ENCODE measurements at regions not wholly inside any gene's neighbourhood (a gene's known extent, or its start where the extent isn't known, plus 50 kb on each side); places are given as distances from the start of the nearest gene placed in this dataset.
"Not testable (repeated sequence)": the region's sequence is repeated elsewhere in the genome, so short reads cannot be mapped to it uniquely, and the experiment has no call there.

- no peak for DNase-seq (ENCODE audit: extremely low read depth in 1 of 2, low read depth in 1 of 2)
Observed at GRCh38 chr1:65020774-65021173, 54.4 kb upstream of the JAK1 start.

DNA sequence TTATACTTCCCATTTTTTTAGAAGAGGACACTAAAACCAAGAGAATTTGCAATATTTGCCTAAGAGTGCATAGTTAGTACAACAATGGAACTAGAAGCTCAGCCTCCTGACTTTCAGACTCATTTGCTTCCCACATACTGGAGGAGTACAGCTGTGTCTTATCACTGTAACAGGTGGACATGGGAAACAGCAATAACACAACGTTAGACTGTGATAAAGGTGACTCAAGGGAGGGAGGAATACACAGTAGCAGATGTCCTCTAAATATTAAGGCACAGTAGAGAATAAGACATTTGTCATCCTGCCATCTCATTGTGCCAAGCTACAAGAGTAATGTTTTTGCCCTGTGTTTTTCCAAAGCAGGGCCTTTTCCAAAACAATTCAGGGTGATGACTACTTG, 55.4 kb upstream of the JAK1 start:
- no peak for DNase-seq (ENCODE audit: extremely low read depth in 1 of 2, low read depth in 1 of 2)

DNA sequence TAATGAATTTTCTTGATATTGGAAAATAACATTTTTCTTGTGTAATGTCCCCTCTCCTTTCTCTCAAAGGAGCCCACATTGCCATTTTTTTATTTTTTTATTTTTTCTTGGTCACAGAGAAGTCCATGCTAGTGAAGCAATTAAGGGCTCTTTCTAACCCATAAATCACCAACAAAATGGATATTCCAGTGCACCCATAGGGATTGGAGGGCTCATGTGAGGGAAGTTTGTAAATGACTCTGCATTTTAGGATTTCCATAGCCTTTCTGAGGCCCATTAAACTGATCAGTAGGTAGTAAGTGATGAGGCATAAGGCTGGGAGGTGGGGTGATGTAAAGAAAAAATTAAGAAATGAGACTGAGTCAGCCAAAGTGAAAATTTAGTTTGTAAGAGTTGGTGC, 55.9 kb upstream of the JAK1 start:
- DNase-seq (ENCODE audit: extremely low read depth in 1 of 2, low read depth in 1 of 2) = no peak

DNA sequence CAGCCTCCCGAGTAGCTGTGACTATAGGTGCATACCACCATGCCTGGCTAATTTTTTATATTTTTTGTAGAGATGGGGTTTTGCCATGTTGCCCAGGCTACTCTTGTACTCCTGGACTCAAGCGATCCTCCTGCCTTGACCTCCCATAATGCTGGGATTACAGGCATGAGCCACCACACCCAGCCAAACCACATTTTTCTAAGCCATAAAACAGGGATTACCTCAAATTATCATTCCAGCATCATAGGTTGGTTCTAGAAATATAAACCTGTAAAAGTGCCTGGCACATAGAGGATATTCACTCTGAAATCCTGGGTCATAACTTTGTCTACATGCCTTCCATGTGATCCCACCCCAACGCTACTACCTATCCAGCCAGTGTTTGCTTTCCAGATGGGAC, 59.4 kb upstream of the JAK1 start:
- DNase-seq (ENCODE audit: extremely low read depth in 1 of 2, low read depth in 1 of 2) = no peak

- no peak for DNase-seq (ENCODE audit: extremely low read depth in 1 of 2, low read depth in 1 of 2)
Observed at GRCh38 chr1:65026235-65026634, 59.9 kb upstream of the JAK1 start.

GRCh38 chr1:65027666-65028358, 61.5 kb upstream of the JAK1 start:
- DNase-seq (ENCODE audit: extremely low read depth in 1 of 2, low read depth in 1 of 2) = no peak

DNA sequence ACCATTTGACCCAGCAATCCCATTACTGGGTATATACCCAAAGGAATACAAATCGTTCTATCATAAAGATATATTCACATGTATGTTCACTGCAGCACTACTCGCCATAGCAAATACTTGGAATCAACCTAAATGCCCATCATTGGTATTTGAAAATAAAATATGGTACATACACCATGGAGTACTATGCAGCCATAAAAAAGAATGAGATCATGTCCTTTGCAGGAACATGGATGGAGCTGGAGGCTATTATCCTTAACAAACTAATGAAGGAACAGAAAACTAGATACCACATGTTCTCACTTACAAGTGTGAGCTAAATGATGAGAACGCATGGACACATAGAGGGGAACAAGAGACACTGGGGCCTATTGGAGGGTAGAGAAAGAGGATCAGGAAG, 63.1 kb upstream of the JAK1 start:
- not testable (repeated sequence) for DNase-seq (ENCODE audit: extremely low read depth in 1 of 2, low read depth in 1 of 2)

DNA sequence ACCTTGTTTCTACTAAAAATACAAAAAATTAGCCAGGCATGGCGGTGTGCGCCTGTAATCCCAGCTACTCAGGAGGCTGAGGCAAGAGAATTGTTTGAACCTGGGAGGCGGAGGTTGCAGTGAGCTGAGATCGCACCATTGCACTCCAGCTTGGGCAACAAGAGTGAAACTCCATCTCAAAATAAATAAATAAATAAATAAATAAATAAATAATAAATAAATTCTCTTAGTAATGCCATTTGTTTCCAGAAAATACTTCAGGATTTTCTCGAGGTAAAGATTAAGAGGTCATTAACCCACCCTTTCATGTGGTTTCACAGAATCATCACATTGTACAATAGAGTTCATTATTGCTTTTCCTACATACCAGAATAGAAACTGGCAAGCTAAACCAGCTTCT, 68.5 kb upstream of the JAK1 start:
- not testable (repeated sequence) for DNase-seq (ENCODE audit: extremely low read depth in 1 of 2, low read depth in 1 of 2)

- DNase-seq (ENCODE audit: extremely low read depth in 1 of 2, low read depth in 1 of 2) = no peak
Observed at GRCh38 chr1:65036570-65037051, 70.3 kb upstream of the JAK1 start.

DNA sequence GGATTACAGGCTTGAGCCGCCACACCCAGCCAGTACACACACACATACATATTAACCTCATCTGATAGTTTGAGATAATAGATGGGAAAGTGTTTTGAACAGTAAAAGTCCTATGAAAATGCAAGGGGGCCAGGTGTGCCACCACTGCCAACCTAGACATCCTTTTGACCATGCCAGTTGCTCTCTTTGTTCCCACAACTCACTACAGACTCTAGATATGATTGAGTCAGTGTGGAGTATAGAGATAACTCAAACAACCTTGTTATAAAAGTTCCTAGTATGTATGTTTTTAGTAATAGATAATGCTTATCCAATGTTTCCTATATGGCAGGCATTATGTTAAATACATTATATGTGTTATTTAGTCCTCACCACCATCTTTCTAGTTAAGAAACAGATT, 72.7 kb upstream of the JAK1 start:
- no peak for DNase-seq (ENCODE audit: extremely low read depth in 1 of 2, low read depth in 1 of 2)

DNA sequence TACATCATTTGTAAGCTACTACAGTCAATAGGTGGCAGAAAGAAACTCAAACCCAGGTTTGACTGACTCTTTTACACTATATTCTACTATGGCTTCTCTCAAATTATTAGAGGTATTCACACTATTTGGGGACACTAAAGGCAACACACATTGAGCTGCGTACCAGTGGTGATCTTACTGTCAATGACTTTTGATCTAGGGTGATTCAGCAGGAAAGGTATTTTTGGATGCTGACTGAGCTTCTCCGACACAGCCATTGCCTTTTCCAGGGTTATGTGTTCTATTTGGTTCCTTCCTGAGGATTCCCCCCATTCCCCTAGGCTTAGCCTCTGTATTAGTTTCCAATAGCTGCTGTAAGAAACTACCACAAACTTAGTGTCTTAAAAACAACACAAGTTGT, 73.2 kb upstream of the JAK1 start:
- no peak for DNase-seq (ENCODE audit: extremely low read depth in 1 of 2, low read depth in 1 of 2)

GRCh38 chr1:65042467-65042866, 76.1 kb upstream of the JAK1 start:
- DNase-seq (ENCODE audit: extremely low read depth in 1 of 2, low read depth in 1 of 2) = no peak

DNA sequence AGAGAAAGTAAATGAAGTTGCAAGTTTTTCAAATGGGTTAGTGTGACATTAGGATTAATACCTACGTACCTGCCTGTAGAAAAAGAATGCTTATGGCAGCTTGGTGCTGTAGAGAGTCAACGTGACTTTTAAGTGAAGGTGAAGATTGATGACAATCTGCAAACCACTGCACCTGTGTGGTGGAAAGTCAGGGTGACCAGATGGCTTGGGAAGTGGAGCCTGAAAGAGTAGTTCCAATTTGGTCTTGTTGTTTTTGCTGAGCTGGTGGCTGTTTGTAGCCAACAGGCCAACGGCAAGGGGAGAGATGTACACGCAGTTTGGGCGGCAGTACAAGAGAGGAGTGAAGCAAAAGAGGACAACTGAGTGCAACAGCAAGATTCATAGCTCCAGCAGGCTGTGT, 78.1 kb upstream of the JAK1 start:
- DNase-seq (ENCODE audit: extremely low read depth in 1 of 2, low read depth in 1 of 2) = no peak

- no peak for DNase-seq (ENCODE audit: extremely low read depth in 1 of 2, low read depth in 1 of 2)
Observed at GRCh38 chr1:65045022-65045817, 78.9 kb upstream of the JAK1 start.

DNA sequence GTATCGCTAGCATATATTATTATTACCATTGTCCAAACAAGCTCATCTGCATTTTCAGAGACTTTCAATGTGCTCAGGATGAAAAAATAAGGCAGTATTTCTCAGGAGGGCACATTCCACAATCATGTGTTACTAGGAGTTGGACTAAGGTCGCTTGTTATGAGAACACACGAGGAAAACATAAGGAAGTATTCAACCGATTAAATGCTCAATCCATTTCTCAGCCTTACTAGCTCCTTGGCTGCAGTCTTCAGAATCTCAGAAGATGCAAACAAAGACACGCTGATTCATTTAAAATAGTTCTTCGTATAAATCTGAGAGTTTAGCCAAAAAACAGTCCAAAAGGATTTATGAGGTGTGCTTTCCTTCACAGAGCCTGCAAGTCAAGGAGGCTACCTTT, 82.0 kb upstream of the JAK1 start:
- DNase-seq (ENCODE audit: extremely low read depth in 1 of 2, low read depth in 1 of 2) = no peak

- DNase-seq (ENCODE audit: extremely low read depth in 1 of 2, low read depth in 1 of 2) = no peak
Observed at GRCh38 chr1:65049941-65050713, 83.8 kb upstream of the JAK1 start.

DNA sequence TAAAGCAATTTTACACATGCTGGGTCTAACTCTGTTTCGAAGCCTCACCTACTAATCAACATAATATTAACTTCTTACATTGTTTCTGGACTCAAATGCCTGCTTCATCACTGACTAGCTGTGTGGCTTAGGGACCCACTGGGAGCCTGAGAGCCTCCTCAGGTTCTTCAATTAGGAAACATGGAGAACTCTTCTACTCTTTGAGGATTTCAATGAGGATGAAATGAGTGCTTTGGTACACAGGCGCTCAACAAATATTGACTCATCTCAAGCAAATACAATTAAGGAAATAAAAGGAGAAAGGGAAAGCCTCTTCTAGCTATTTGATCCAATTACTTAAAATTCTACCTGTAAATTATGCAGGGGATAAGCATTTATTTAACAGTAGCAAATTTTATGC, 84.4 kb upstream of the JAK1 start:
- no peak for DNase-seq (ENCODE audit: extremely low read depth in 1 of 2, low read depth in 1 of 2)

GRCh38 chr1:65054481-65054880, 88.1 kb upstream of the JAK1 start:
- no peak for DNase-seq (ENCODE audit: extremely low read depth in 1 of 2, low read depth in 1 of 2)

- DNase-seq (ENCODE audit: extremely low read depth in 1 of 2, low read depth in 1 of 2) = no peak
Observed at GRCh38 chr1:65055747-65056146, 89.4 kb upstream of the JAK1 start.

DNA sequence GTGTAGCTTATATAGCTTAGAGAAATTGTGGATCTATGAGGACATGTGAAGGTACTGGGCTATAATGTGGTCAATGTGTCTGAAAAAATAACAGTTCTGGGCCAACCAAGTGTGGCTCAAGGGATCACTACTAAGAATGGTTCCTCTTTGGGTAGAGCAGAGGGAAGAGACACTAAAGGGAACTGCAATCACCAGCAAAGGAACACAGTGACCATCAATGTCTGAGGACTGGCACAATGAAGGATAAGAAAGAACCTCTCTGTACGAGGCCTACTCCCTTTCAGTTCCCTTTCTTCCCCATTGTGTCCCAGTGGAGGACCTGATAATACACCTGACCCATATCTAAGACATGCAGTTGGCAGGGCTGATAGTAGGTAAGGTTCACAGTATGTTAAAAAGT, 89.9 kb upstream of the JAK1 start:
- no peak for DNase-seq (ENCODE audit: extremely low read depth in 1 of 2, low read depth in 1 of 2)

- DNase-seq (ENCODE audit: extremely low read depth in 1 of 2, low read depth in 1 of 2) = no peak
Observed at GRCh38 chr1:65056866-65057265, 90.5 kb upstream of the JAK1 start.

All from stimulated activated CD8-positive, alpha-beta memory T cell treated with anti-CD3 and anti-CD28 coated beads, Interleukin-7, amount 100 ng/mL, for 48 hours (primary cell).